Liver (tissue), 8 donors: ENCODE measurements at regions not wholly inside any gene's neighbourhood (a gene's known extent, or its start where the extent isn't known, plus 50 kb on each side); places are given as distances from the start of the nearest gene placed in this dataset.

Source experiments
- DNase-seq: peaks from one replicate; pipeline ENCODE4 v3.0.0-alpha.2; 2017; ENCODE audit warnings: low spot score
- H3K27ac ChIP-seq, 2 donors: one replicate each; pipeline ENCODE4 v1.7.0; 2013; ENCODE audit warnings: inconsistent platforms in 2 of 2, low read length in 2 of 2, control low read depth in 1 of 2, low read depth in 1 of 2, mild to moderate bottlenecking in 1 of 2
- H3K27me3 ChIP-seq, 4 donors: one replicate each; pipeline versions ENCODE4 v1.6.1 to v1.7.0; 2013; ENCODE audit warnings: low read length in 3 of 4, inconsistent platforms in 1 of 4, mild to moderate bottlenecking in 1 of 4, moderate library complexity in 1 of 4; ENCODE audit not compliant: control insufficient read depth in 4 of 4, insufficient read depth in 4 of 4
- H3K36me3 ChIP-seq, 4 donors: one replicate each; pipeline versions ENCODE4 v1.6.1 to v1.7.0; 2013; ENCODE audit warnings: low read length in 3 of 4, mild to moderate bottlenecking in 3 of 4, low read depth in 1 of 4, moderate library complexity in 1 of 4; ENCODE audit not compliant: control insufficient read depth in 4 of 4, insufficient read depth in 3 of 4
- H3K4me1 ChIP-seq, 4 donors: one replicate each; pipeline versions ENCODE4 v1.6.1 to v1.7.0; 2013; ENCODE audit warnings: low read length in 3 of 4, mild to moderate bottlenecking in 3 of 4, moderate library complexity in 1 of 4; ENCODE audit not compliant: control insufficient read depth in 4 of 4, insufficient read depth in 4 of 4
- H3K4me3 ChIP-seq, 3 donors: one replicate each; pipeline versions ENCODE4 v1.6.1 to v1.7.0; 2013; ENCODE audit warnings: low read length in 3 of 3, control low read depth in 1 of 3, low read depth in 1 of 3, mild to moderate bottlenecking in 1 of 3
- H3K9ac ChIP-seq, 2 donors: one replicate each; pipeline ENCODE4 v1.7.0; 2013; ENCODE audit warnings: low read length in 2 of 2, mild to moderate bottlenecking in 2 of 2, moderate library complexity in 2 of 2, control low read depth in 1 of 2, low read depth in 1 of 2
- H3K9me3 ChIP-seq, 4 donors: one replicate each; pipeline versions ENCODE4 v1.6.1 to v1.7.0; 2013; ENCODE audit warnings: low read length in 3 of 4; ENCODE audit not compliant: control insufficient read depth in 4 of 4
- EGR1 ChIP-seq, 2 donors: IDR thresholded peaks; 2 replicates each; pipeline ENCODE4 v1.6.1; 2016 to 2018; ENCODE audit warnings: antibody characterized with exemption in 2 of 2, low read depth in 2 of 2
- FOXA2 ChIP-seq: IDR thresholded peaks from 2 replicates; pipeline ENCODE4 v1.6.1; 2016; ENCODE audit warnings: antibody characterized with exemption
- GABPA ChIP-seq, 2 donors: IDR thresholded peaks in 1 of 2; conservative IDR thresholded peaks in 1 of 2; 2 replicates each; pipeline ENCODE4 v1.6.1; 2016; ENCODE audit warnings: antibody characterized with exemption in 2 of 2, mild to moderate bottlenecking in 1 of 2, moderate library complexity in 1 of 2
- HNF4A ChIP-seq, 2 donors: conservative IDR thresholded peaks; 2 replicates each; pipeline ENCODE4 v1.6.1; 2016; ENCODE audit warnings: antibody characterized with exemption in 2 of 2, mild to moderate bottlenecking in 2 of 2
- HNF4G ChIP-seq: IDR thresholded peaks from 2 replicates; pipeline ENCODE4 v1.6.1; 2016; ENCODE audit warnings: antibody characterized with exemption
- JUND ChIP-seq, 2 donors: IDR thresholded peaks; 2 replicates each; pipeline ENCODE4 v1.6.1; 2016; ENCODE audit warnings: antibody characterized with exemption in 2 of 2
- NR2F2 ChIP-seq: IDR thresholded peaks from 2 replicates; pipeline ENCODE4 v1.6.1; 2016; ENCODE audit warnings: antibody characterized with exemption
- RAD21 ChIP-seq, 2 donors: IDR thresholded peaks; 2 replicates each; pipeline ENCODE4 v1.6.1; 2016; ENCODE audit warnings: antibody characterized with exemption in 2 of 2, mild to moderate bottlenecking in 2 of 2
- RXRA ChIP-seq, 2 donors: IDR thresholded peaks; 2 replicates each; pipeline ENCODE4 v1.6.1; 2017 to 2018; ENCODE audit warnings: antibody characterized with exemption in 2 of 2, mild to moderate bottlenecking in 1 of 2
- SP1 ChIP-seq: IDR thresholded peaks from 2 replicates; pipeline ENCODE4 v1.6.1; 2018; ENCODE audit warnings: antibody characterized with exemption, mild to moderate bottlenecking
- TAF1 ChIP-seq: conservative IDR thresholded peaks from 2 replicates; pipeline ENCODE4 v1.6.1; 2016; ENCODE audit warnings: antibody characterized with exemption, mild to moderate bottlenecking
- YY1 ChIP-seq: IDR thresholded peaks from 2 replicates; pipeline ENCODE4 v1.6.1; 2016; ENCODE audit warnings: antibody characterized with exemption, mild to moderate bottlenecking
- WGBS: extraction: QIAGEN DNeasy Blood & Tissue Kit; methylation state at CpG from one replicate; pipeline ENCODE4 v1.1.7; 2013; 5-methylcytosine and 5-hydroxymethylcytosine counted together
- TF ChIP-seq, protein P1 (sequence below): fragments of 150-350 bp; IDR thresholded peaks from 2 replicates; pipeline ENCODE4 v1.5.1; 2017; ENCODE audit warnings: improper control_type of control experiment, low read depth, low read length; ENCODE audit not compliant: missing input control
- TF ChIP-seq, protein P2 (sequence below): IDR thresholded peaks from 2 replicates; pipeline ENCODE4 v1.6.1; 2016; ENCODE audit warnings: antibody characterized with exemption
- TF ChIP-seq, protein P3 (sequence below): IDR thresholded peaks from 2 replicates; pipeline ENCODE4 v1.6.1; 2016; ENCODE audit warnings: antibody characterized with exemption
- TF ChIP-seq, protein P4 (sequence below): IDR thresholded peaks from 2 replicates; pipeline ENCODE4 v1.6.1; 2016; ENCODE audit warnings: antibody characterized with exemption
- TF ChIP-seq, protein P5 (sequence below): IDR thresholded peaks from 2 replicates; pipeline ENCODE4 v1.6.1; 2016; ENCODE audit warnings: antibody characterized with exemption, mild to moderate bottlenecking
- donor health status: healthy.
- donor health status: healthy.
- donor health status: healthy.
- donor health status: healthy.
- donor health status: healthy.

DNA sequence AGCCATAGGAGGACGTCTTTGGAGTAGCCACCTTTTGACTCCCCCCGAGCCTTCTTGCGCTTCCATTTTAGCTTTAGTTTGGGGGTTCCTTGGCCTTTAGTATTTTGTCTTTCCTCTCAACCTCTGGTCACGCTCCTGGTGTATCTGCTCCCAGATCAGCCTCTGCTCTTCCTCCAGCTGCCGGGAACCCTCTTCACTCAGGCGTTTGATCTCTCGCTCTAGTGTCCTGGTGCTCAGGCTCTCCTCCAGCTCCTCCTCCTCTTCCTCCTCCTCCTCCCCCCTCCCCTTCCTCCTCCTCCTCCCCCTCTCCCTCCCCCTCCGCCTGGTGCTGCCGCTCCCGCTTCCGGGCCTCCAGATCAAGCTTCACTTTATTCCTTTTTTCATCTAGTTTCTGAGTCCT is 1082.3 kb upstream of the TMEFF2 start:
- TF ChIP-seq HNF4A (conservative IDR thresholded peaks at IDR 0.05) (no peak), NR2F2 (no peak), TAF1 (no peak), EGR1 (IDR thresholded peaks at IDR 0.05; ENCODE audit: low read depth in 2 of 2) (no peak), HNF4G (no peak), YY1 (no peak), SP1 (no peak), RAD21 (IDR thresholded peaks at IDR 0.05) (no peak), JUND (IDR thresholded peaks at IDR 0.05) (no peak), FOXA2 (no peak), RXRA (IDR thresholded peaks at IDR 0.05) (no peak)
- TF ChIP-seq, protein P1, sequence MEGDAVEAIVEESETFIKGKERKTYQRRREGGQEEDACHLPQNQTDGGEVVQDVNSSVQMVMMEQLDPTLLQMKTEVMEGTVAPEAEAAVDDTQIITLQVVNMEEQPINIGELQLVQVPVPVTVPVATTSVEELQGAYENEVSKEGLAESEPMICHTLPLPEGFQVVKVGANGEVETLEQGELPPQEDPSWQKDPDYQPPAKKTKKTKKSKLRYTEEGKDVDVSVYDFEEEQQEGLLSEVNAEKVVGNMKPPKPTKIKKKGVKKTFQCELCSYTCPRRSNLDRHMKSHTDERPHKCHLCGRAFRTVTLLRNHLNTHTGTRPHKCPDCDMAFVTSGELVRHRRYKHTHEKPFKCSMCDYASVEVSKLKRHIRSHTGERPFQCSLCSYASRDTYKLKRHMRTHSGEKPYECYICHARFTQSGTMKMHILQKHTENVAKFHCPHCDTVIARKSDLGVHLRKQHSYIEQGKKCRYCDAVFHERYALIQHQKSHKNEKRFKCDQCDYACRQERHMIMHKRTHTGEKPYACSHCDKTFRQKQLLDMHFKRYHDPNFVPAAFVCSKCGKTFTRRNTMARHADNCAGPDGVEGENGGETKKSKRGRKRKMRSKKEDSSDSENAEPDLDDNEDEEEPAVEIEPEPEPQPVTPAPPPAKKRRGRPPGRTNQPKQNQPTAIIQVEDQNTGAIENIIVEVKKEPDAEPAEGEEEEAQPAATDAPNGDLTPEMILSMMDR: no peak
- TF ChIP-seq, protein P2, sequence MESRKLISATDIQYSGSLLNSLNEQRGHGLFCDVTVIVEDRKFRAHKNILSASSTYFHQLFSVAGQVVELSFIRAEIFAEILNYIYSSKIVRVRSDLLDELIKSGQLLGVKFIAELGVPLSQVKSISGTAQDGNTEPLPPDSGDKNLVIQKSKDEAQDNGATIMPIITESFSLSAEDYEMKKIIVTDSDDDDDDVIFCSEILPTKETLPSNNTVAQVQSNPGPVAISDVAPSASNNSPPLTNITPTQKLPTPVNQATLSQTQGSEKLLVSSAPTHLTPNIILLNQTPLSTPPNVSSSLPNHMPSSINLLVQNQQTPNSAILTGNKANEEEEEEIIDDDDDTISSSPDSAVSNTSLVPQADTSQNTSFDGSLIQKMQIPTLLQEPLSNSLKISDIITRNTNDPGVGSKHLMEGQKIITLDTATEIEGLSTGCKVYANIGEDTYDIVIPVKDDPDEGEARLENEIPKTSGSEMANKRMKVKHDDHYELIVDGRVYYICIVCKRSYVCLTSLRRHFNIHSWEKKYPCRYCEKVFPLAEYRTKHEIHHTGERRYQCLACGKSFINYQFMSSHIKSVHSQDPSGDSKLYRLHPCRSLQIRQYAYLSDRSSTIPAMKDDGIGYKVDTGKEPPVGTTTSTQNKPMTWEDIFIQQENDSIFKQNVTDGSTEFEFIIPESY: no peak
- TF ChIP-seq, protein P3, sequence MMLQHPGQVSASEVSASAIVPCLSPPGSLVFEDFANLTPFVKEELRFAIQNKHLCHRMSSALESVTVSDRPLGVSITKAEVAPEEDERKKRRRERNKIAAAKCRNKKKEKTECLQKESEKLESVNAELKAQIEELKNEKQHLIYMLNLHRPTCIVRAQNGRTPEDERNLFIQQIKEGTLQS: no peak
- TF ChIP-seq, protein P4, sequence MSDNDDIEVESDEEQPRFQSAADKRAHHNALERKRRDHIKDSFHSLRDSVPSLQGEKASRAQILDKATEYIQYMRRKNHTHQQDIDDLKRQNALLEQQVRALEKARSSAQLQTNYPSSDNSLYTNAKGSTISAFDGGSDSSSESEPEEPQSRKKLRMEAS: no peak
- Histone ChIP-seq H3K4me1 (no peaks in the 10 kb centered on the region), H3K36me3 (no peaks in the 10 kb centered on the region), H3K4me3 (no peak overlapping the region), H3K27me3 (no peaks in the 10 kb centered on the region), H3K9me3 (no peaks in the 10 kb centered on the region), H3K27ac (no peak overlapping the region), H3K9ac (no peak overlapping the region)
- WGBS: 83% methylated on average over 11 of the region's 11 CpGs
- DNase-seq: no peak

DNA sequence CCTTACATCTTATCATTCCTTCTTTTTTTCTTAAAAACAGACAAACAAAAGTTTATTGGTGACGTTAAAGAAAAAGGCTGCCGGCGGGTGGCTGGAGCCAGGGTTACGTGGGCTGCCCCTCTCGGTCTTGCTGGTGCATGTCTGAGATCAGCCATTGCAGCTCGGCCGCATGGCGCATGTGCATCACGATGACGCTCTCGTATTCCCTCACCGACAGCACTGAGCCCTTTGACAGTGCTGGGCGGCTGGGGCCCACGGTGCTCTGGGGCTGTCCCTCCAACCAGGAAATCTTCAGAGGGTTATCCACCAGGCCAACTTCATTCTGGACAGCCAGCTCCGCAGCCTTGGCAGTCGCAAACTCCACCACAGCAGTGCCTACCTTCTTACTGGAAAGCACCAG is 1081.8 kb upstream of the TMEFF2 start:
- Histone ChIP-seq H3K36me3 (no peaks in the 10 kb centered on the region), H3K9ac (no peak overlapping the region), H3K9me3 (no peaks in the 10 kb centered on the region), H3K4me1 (no peaks in the 10 kb centered on the region), H3K27me3 (no peaks in the 10 kb centered on the region), H3K27ac (no peak overlapping the region), H3K4me3 (no peak overlapping the region)
- DNase-seq: no peak
- no peak for TF ChIP-seq HNF4G
- TF ChIP-seq EGR1 (IDR thresholded peaks at IDR 0.05; ENCODE audit: low read depth in 2 of 2): no peak
- no peak for TF ChIP-seq FOXA2
- TF ChIP-seq GABPA (IDR thresholded peaks at IDR 0.05 in 1 of 2, conservative IDR thresholded peaks at IDR 0.05 in 1 of 2): no peak
- TF ChIP-seq, protein P5, sequence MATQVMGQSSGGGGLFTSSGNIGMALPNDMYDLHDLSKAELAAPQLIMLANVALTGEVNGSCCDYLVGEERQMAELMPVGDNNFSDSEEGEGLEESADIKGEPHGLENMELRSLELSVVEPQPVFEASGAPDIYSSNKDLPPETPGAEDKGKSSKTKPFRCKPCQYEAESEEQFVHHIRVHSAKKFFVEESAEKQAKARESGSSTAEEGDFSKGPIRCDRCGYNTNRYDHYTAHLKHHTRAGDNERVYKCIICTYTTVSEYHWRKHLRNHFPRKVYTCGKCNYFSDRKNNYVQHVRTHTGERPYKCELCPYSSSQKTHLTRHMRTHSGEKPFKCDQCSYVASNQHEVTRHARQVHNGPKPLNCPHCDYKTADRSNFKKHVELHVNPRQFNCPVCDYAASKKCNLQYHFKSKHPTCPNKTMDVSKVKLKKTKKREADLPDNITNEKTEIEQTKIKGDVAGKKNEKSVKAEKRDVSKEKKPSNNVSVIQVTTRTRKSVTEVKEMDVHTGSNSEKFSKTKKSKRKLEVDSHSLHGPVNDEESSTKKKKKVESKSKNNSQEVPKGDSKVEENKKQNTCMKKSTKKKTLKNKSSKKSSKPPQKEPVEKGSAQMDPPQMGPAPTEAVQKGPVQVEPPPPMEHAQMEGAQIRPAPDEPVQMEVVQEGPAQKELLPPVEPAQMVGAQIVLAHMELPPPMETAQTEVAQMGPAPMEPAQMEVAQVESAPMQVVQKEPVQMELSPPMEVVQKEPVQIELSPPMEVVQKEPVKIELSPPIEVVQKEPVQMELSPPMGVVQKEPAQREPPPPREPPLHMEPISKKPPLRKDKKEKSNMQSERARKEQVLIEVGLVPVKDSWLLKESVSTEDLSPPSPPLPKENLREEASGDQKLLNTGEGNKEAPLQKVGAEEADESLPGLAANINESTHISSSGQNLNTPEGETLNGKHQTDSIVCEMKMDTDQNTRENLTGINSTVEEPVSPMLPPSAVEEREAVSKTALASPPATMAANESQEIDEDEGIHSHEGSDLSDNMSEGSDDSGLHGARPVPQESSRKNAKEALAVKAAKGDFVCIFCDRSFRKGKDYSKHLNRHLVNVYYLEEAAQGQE: no peak
- 96% methylated on average over 16 of the region's 16 CpGs for WGBS
